ENCODE measurements at regions not wholly inside any gene's neighbourhood (a gene's known extent, or its start where the extent isn't known, plus 50 kb on each side); places are given as distances from the start of the nearest gene placed in this dataset.
"Not testable (repeated sequence)": the region's sequence is repeated elsewhere in the genome, so short reads cannot be mapped to it uniquely, and the experiment has no call there.

DNA sequence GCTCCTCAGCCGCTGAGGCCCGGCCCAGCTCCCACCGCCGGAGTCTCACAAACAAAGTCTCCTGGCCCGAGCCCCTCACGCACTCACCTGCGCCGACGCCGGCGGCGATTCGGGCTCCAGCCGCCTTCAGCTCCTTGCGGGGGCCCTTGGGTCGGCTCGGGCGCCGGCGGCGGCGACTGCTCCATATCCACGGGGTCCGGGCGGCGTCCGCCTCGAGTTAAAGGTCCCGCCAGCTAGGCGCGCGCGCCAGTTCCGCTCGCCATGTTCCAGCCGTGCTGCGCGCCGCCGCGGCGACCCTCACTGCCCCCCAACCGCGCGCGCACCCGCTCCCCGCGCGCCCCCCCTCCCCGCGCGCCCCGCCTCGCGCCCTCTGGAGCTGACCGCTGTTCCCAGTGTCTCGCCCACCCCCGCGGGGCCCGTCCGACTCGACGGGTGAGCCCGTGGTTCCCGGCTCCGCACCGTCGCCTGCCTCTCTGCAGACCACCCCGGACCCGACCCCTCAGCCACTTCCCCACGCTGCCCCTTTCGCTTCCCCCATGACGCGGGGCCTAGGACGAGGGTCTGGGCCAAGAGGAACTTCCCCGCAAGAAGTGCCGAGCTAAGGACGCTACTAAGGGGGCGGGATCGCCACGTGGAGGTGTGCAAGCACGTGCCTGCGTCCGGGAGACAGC, 396.1 kb downstream of the ZNF33B start:
- H3K4me2 ChIP-seq (ENCODE audit: low read length): no peak overlapping the region
- no peak overlapping the region for H3K27ac ChIP-seq (ENCODE audit: low read depth, low read length, poor library complexity, severe bottlenecking)
- H3K4me1 ChIP-seq (ENCODE audit: insufficient read depth, low read length, severe bottlenecking): no peaks in the 10 kb centered on the region
- no peaks in the 10 kb centered on the region for H3K9me2 ChIP-seq (ENCODE audit: low read depth, low read length)
- H4K20me1 ChIP-seq (ENCODE audit: insufficient read depth, low read length): no peaks in the 10 kb centered on the region
- H3K79me2 ChIP-seq (ENCODE audit: insufficient read depth, low read length): no peaks in the 10 kb centered on the region
- no peaks in the 10 kb centered on the region for H3K9me3 ChIP-seq (ENCODE audit: low read length)
- no peaks in the 10 kb centered on the region for H3K27me3 ChIP-seq (ENCODE audit: insufficient read depth, low read length)
- no peaks in the 10 kb centered on the region for H3K36me3 ChIP-seq (ENCODE audit: insufficient read depth, low read length)
- no peak overlapping the region for H3K4me3 ChIP-seq (ENCODE audit: low read depth, low read length, poor library complexity, severe bottlenecking)
- H2AFZ ChIP-seq (ENCODE audit: low read length): no peak overlapping the region
- H3K9ac ChIP-seq (ENCODE audit: low read length): no peak overlapping the region
- no peaks in the 10 kb centered on the region for H3F3A ChIP-seq (ENCODE audit: insufficient read depth, low read length)
- TF ChIP-seq, protein P1, sequence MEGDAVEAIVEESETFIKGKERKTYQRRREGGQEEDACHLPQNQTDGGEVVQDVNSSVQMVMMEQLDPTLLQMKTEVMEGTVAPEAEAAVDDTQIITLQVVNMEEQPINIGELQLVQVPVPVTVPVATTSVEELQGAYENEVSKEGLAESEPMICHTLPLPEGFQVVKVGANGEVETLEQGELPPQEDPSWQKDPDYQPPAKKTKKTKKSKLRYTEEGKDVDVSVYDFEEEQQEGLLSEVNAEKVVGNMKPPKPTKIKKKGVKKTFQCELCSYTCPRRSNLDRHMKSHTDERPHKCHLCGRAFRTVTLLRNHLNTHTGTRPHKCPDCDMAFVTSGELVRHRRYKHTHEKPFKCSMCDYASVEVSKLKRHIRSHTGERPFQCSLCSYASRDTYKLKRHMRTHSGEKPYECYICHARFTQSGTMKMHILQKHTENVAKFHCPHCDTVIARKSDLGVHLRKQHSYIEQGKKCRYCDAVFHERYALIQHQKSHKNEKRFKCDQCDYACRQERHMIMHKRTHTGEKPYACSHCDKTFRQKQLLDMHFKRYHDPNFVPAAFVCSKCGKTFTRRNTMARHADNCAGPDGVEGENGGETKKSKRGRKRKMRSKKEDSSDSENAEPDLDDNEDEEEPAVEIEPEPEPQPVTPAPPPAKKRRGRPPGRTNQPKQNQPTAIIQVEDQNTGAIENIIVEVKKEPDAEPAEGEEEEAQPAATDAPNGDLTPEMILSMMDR (IDR thresholded peaks at IDR 0.05; ENCODE audit: low read length): no peak
- TF ChIP-seq EZH2 (IDR thresholded peaks at IDR 0.05; ENCODE audit: borderline replicate concordance, low read length): no peak

GRCh38 chr10:42236401-42236800, 402.0 kb downstream of the ZNF33B start:
- H3K27ac ChIP-seq (ENCODE audit: low read depth, low read length, poor library complexity, severe bottlenecking); H3K79me2 ChIP-seq (ENCODE audit: insufficient read depth, low read length); H4K20me1 ChIP-seq (ENCODE audit: insufficient read depth, low read length); H3F3A ChIP-seq (ENCODE audit: insufficient read depth, low read length); H3K9ac ChIP-seq (ENCODE audit: low read length); H3K4me1 ChIP-seq (ENCODE audit: insufficient read depth, low read length, severe bottlenecking); H3K9me2 ChIP-seq (ENCODE audit: low read depth, low read length); H3K9me3 ChIP-seq (ENCODE audit: low read length); H3K27me3 ChIP-seq (ENCODE audit: insufficient read depth, low read length); H3K36me3 ChIP-seq (ENCODE audit: insufficient read depth, low read length); H3K4me2 ChIP-seq (ENCODE audit: low read length); H2AFZ ChIP-seq (ENCODE audit: low read length); H3K4me3 ChIP-seq (ENCODE audit: low read depth, low read length, poor library complexity, severe bottlenecking): not testable (repeated sequence)

GRCh38 chr10:42235736-42236135, 402.6 kb downstream of the ZNF33B start:
- not testable (repeated sequence) for H2AFZ ChIP-seq (ENCODE audit: low read length); H3K27me3 ChIP-seq (ENCODE audit: insufficient read depth, low read length); H3K9ac ChIP-seq (ENCODE audit: low read length); H3K79me2 ChIP-seq (ENCODE audit: insufficient read depth, low read length); H3K4me2 ChIP-seq (ENCODE audit: low read length); H4K20me1 ChIP-seq (ENCODE audit: insufficient read depth, low read length); H3K4me3 ChIP-seq (ENCODE audit: low read depth, low read length, poor library complexity, severe bottlenecking); H3K9me2 ChIP-seq (ENCODE audit: low read depth, low read length); H3K36me3 ChIP-seq (ENCODE audit: insufficient read depth, low read length); H3K27ac ChIP-seq (ENCODE audit: low read depth, low read length, poor library complexity, severe bottlenecking); H3K9me3 ChIP-seq (ENCODE audit: low read length); H3K4me1 ChIP-seq (ENCODE audit: insufficient read depth, low read length, severe bottlenecking); H3F3A ChIP-seq (ENCODE audit: insufficient read depth, low read length)

DNA sequence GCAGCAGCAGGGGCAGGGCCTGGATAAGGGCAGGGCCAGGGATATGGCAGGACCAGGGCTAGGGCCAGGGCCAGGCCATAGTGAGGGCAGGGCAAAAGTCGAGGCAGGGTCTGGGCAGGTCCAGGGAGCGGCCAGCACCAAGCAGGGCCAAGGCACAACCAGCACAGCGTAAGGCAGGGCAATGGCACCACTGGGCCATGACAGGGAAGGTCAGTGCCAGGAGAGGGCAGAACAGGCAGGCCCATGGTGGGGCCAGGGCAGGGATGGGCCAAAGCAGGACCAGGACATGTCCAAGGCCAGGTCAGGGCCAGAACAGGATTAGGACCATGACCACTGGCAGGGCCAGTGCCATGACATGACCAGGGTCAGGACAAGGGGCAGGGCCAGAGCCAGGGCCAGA, 403.1 kb downstream of the ZNF33B start:
- not testable (repeated sequence) for H3K9me3 ChIP-seq (ENCODE audit: low read length); H2AFZ ChIP-seq (ENCODE audit: low read length); H3K9me2 ChIP-seq (ENCODE audit: low read depth, low read length); H3F3A ChIP-seq (ENCODE audit: insufficient read depth, low read length); H4K20me1 ChIP-seq (ENCODE audit: insufficient read depth, low read length); H3K4me2 ChIP-seq (ENCODE audit: low read length); H3K36me3 ChIP-seq (ENCODE audit: insufficient read depth, low read length); H3K4me3 ChIP-seq (ENCODE audit: low read depth, low read length, poor library complexity, severe bottlenecking); H3K79me2 ChIP-seq (ENCODE audit: insufficient read depth, low read length); H3K9ac ChIP-seq (ENCODE audit: low read length); H3K4me1 ChIP-seq (ENCODE audit: insufficient read depth, low read length, severe bottlenecking); H3K27ac ChIP-seq (ENCODE audit: low read depth, low read length, poor library complexity, severe bottlenecking); H3K27me3 ChIP-seq (ENCODE audit: insufficient read depth, low read length)

- H4K20me1 ChIP-seq (ENCODE audit: insufficient read depth, low read length); H3K4me1 ChIP-seq (ENCODE audit: insufficient read depth, low read length, severe bottlenecking); H3K9ac ChIP-seq (ENCODE audit: low read length); H3K27ac ChIP-seq (ENCODE audit: low read depth, low read length, poor library complexity, severe bottlenecking); H3K27me3 ChIP-seq (ENCODE audit: insufficient read depth, low read length); H3K36me3 ChIP-seq (ENCODE audit: insufficient read depth, low read length); H3K9me2 ChIP-seq (ENCODE audit: low read depth, low read length); H2AFZ ChIP-seq (ENCODE audit: low read length); H3K4me2 ChIP-seq (ENCODE audit: low read length); H3F3A ChIP-seq (ENCODE audit: insufficient read depth, low read length); H3K9me3 ChIP-seq (ENCODE audit: low read length); H3K79me2 ChIP-seq (ENCODE audit: insufficient read depth, low read length); H3K4me3 ChIP-seq (ENCODE audit: low read depth, low read length, poor library complexity, severe bottlenecking): not testable (repeated sequence)
These were observed 403.9 kb downstream of the ZNF33B start for GRCh38 chr10:42234506-42234905.

DNA sequence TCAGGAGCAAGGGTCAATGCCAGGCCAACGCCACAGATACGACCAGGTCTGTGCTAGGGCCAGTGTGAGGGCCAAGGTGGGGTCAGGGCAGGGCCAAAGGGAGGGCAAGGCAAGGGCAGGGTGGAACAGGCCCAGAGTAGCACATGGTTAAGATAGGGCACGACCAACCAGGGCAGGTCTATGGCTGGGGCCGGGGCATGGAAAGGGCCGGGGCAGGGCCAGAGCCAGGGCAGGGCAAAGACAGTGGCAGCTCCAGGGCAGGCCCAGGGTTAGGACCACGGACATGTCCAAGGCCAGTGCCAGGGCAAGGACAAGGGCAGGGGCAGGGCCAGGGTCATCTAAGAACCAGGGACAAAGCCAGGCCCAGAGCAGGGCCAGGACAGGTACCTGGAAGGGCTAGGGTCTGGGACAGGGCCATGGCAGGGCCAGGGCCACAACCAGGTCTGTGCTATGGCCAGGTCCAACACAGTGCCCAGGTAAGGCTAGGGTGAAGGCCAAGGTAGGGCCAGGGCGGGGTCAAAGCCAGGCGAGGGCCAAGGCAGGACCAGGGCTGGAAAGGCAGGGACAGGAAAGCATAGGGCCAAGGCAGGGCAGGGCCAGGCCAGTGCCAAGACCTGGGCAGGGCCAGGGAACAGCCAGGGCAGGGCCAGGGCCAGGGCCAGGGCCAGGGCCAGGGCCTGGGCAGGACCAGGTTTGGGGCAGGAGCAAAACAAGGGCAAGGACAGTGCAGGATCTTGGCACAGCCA, 404.7 kb downstream of the ZNF33B start:
- H3K27ac ChIP-seq (ENCODE audit: low read depth, low read length, poor library complexity, severe bottlenecking); H3K4me3 ChIP-seq (ENCODE audit: low read depth, low read length, poor library complexity, severe bottlenecking); H3K36me3 ChIP-seq (ENCODE audit: insufficient read depth, low read length); H3K4me1 ChIP-seq (ENCODE audit: insufficient read depth, low read length, severe bottlenecking); H3K4me2 ChIP-seq (ENCODE audit: low read length); H3K27me3 ChIP-seq (ENCODE audit: insufficient read depth, low read length); H2AFZ ChIP-seq (ENCODE audit: low read length); H4K20me1 ChIP-seq (ENCODE audit: insufficient read depth, low read length); H3K9ac ChIP-seq (ENCODE audit: low read length); H3K9me2 ChIP-seq (ENCODE audit: low read depth, low read length); H3F3A ChIP-seq (ENCODE audit: insufficient read depth, low read length); H3K9me3 ChIP-seq (ENCODE audit: low read length); H3K79me2 ChIP-seq (ENCODE audit: insufficient read depth, low read length): not testable (repeated sequence)

- not testable (repeated sequence) for H4K20me1 ChIP-seq (ENCODE audit: insufficient read depth, low read length); H2AFZ ChIP-seq (ENCODE audit: low read length); H3K9me2 ChIP-seq (ENCODE audit: low read depth, low read length)
These were observed 405.4 kb downstream of the ZNF33B start for GRCh38 chr10:42232955-42233354.

More at GRCh38 chr10:42232955-42233354, 405.4 kb downstream of the ZNF33B start:
- not testable (repeated sequence) for H3K27ac ChIP-seq (ENCODE audit: low read depth, low read length, poor library complexity, severe bottlenecking); H3K4me3 ChIP-seq (ENCODE audit: low read depth, low read length, poor library complexity, severe bottlenecking); H3K27me3 ChIP-seq (ENCODE audit: insufficient read depth, low read length); H3F3A ChIP-seq (ENCODE audit: insufficient read depth, low read length); H3K9ac ChIP-seq (ENCODE audit: low read length); H3K9me3 ChIP-seq (ENCODE audit: low read length); H3K4me1 ChIP-seq (ENCODE audit: insufficient read depth, low read length, severe bottlenecking); H3K36me3 ChIP-seq (ENCODE audit: insufficient read depth, low read length); H3K79me2 ChIP-seq (ENCODE audit: insufficient read depth, low read length); H3K4me2 ChIP-seq (ENCODE audit: low read length)

All from OCI-LY1 (cell line).